Effector memory CD4-positive, alpha-beta T cell (primary cell): ENCODE measurements at regions not wholly inside any gene's neighbourhood (a gene's known extent, or its start where the extent isn't known, plus 50 kb on each side); places are given as distances from the start of the nearest gene placed in this dataset.

ENCODE experiments used
- DNase-seq, 3 donors: peaks; one replicate each; pipeline ENCODE4 v3.0.0-alpha.2; 2020
- H3K27ac ChIP-seq: 2 replicates; pipeline ENCODE4 v1.7.0; 2013; ENCODE audit warnings: mild to moderate bottlenecking, low read length, moderate library complexity; ENCODE audit not compliant: insufficient read depth, poor library complexity, severe bottlenecking
- H3K27me3 ChIP-seq: replicated peaks from 2 replicates; pipeline ENCODE4 v1.7.0; 2013; ENCODE audit warnings: mild to moderate bottlenecking, low read length; ENCODE audit not compliant: insufficient read depth, control insufficient read depth, poor library complexity, severe bottlenecking
- H3K36me3 ChIP-seq: 2 replicates; pipeline ENCODE4 v1.7.0; 2013; ENCODE audit warnings: mild to moderate bottlenecking, low read length, moderate library complexity; ENCODE audit not compliant: control insufficient read depth, insufficient read depth
- H3K4me1 ChIP-seq: 2 replicates; pipeline ENCODE4 v1.7.0; 2013; ENCODE audit warnings: low read length, mild to moderate bottlenecking; ENCODE audit not compliant: control insufficient read depth, insufficient read depth, poor library complexity, severe bottlenecking
- H3K4me3 ChIP-seq: 2 replicates; pipeline ENCODE4 v1.7.0; 2013; ENCODE audit warnings: low read length, low read depth, mild to moderate bottlenecking; ENCODE audit not compliant: insufficient read depth, poor library complexity, severe bottlenecking
- H3K9me3 ChIP-seq: 2 replicates; pipeline ENCODE4 v1.7.0; 2013; ENCODE audit warnings: mild to moderate bottlenecking, low read length, moderate library complexity; ENCODE audit not compliant: control insufficient read depth

DNA sequence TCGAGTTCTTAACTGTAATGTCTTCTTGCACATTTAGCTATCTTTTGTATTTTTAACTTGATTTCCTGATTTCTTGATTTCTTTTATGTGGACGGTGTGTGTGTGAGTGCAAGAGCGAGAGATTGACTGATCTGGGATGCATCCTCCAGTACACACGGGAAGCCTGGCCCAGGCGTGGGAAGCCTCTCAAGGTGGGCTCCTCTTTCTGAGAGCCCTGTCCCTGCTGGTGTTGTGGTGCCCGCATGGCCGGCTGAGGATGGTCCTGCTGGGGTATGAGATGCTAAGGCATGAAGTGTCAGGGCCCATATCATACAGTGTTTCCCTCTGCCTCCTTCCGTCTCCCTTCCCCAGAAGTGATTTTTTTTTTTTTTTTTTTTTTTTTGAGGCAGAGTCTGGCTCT, 130.8 kb upstream of the TCERG1L start:
- no peak overlapping the region for H3K27ac ChIP-seq
- H3K27me3 ChIP-seq, result no peaks in the 10 kb centered on the region
- H3K4me3 ChIP-seq, result no peak overlapping the region
- H3K36me3 ChIP-seq, result no peaks in the 10 kb centered on the region
- DNase-seq, result no peak
- H3K4me1 ChIP-seq, result no peaks in the 10 kb centered on the region
- H3K9me3 ChIP-seq, result no peaks in the 10 kb centered on the region

DNA sequence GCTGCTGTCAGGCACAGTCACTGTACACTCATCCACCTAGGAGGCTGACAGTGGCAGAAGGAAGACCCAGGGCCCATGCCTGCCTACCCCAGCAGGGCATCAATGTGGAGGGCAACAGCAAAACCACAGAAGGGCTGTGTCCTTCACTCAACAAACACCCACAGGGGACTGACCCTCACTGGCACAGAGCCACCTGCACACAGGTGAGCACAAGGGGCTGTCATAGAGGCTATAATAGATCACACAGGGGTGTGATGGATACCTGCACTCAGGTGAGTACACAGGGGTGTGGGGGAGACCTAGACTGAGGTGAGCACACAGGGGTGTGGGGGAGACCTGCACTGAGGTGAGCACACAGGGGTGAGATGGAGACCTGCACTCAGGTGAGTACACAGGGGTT, 132.8 kb upstream of the TCERG1L start:
- Histone ChIP-seq H3K9me3 (no peaks in the 10 kb centered on the region), H3K36me3 (no peaks in the 10 kb centered on the region), H3K4me3 (no peak overlapping the region), H3K4me1 (no peaks in the 10 kb centered on the region), H3K27ac (no peak overlapping the region), H3K27me3 (no peaks in the 10 kb centered on the region)
- DNase-seq, result no peak

DNA sequence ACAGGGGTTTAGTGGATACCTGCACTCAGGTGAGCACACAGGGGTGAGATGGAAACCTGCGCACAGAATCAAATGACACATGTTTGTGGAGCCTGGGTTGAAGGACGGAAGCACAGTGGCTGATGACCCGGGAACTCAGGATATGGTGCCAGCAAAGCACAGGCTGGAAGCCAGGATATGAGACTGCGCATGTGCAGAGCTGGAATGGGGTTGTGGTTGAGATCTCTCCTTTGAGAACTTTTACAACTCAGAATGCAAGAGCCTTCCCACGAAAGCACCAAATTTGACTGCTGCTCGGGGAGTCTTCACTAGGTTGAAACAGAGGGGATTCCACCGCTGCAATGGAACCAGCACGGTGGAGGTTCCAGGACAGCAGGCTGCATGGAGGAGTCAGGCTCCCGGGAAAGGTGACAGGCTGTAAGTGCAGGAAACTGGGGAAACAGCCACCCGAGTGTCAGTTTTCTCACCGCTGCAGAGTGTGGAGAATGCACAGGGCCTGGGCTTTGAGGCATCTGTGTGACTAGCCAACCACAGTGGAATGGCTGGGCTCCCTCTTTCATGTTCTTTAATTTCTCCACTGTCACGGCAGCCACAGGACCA, 133.4 kb upstream of the TCERG1L start:
- no peak overlapping the region for H3K4me3 ChIP-seq
- no peaks in the 10 kb centered on the region for H3K9me3 ChIP-seq
- no peak for DNase-seq
- H3K36me3 ChIP-seq, result no peaks in the 10 kb centered on the region
- H3K4me1 ChIP-seq, result no peaks in the 10 kb centered on the region
- H3K27ac ChIP-seq, result no peak overlapping the region
- no peaks in the 10 kb centered on the region for H3K27me3 ChIP-seq

DNA sequence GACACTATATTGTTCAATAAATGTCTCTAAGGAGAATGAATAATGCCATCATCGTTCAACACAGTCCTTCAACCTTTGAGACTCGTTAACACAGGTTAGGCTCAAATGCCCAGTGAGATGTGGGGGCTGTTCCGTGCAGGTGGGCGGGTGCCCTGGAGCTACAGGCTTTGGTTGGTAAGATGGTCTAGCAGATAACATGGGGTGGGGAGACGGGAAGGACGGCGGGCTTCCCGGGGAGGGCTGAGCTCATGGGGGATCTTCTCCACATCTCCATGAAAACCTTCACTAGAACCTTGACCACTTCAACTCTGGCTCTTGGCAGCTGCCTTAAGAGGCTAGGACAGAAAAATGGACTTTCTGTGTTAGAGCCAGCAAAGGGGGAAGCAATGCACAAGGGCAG, 134.1 kb upstream of the TCERG1L start:
- no peak for DNase-seq
- H3K9me3 ChIP-seq, result no peaks in the 10 kb centered on the region
- no peak overlapping the region for H3K27ac ChIP-seq
- H3K27me3 ChIP-seq, result no peaks in the 10 kb centered on the region
- H3K4me3 ChIP-seq, result no peak overlapping the region
- no peaks in the 10 kb centered on the region for H3K4me1 ChIP-seq
- H3K36me3 ChIP-seq, result no peaks in the 10 kb centered on the region

DNA sequence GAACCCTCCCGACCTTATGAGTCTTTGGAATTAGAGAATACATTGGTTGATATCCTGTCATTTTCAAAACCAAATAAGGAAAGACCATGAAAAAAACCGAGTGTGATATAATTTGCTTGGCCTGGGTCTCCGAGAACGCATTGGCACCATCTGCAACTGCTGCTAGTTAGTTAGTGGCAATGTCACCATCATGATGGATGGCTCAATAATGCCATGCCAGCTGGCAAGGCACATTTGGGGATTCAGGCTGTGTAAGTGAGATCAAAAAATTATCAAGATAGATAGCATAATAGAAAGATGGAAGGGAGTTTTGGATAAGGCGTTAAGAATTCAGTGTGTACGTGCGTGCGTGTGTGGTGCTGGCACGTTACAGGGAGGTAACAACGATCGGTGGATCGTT, 134.7 kb upstream of the TCERG1L start:
- DNase-seq, result no peak
- Histone ChIP-seq H3K27ac (no peak overlapping the region), H3K4me3 (no peak overlapping the region), H3K4me1 (no peaks in the 10 kb centered on the region), H3K27me3 (no peaks in the 10 kb centered on the region), H3K9me3 (no peaks in the 10 kb centered on the region), H3K36me3 (no peaks in the 10 kb centered on the region)

DNA sequence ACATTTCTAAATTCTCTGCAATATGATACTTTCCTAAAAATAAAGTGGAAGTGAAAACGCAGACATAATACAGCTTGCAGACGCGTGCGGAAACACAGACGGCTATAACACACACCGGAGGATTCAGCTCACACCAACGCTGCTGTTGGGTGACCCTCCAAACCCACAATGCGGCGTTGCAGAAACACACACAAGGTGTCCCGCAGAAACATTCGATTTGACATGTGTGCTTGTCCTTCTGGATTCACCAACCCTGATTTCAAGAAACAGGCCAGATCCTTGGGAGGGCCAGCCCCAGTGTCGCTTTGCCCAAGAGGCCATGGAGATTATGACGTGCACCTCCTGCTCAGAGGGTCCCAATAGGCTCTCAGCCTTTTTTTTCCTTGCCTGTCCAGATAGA, 136.7 kb upstream of the TCERG1L start:
- Histone ChIP-seq H3K27ac (no peak overlapping the region), H3K4me3 (no peak overlapping the region), H3K27me3 (no peaks in the 10 kb centered on the region), H3K36me3 (no peaks in the 10 kb centered on the region), H3K9me3 (no peaks in the 10 kb centered on the region), H3K4me1 (no peaks in the 10 kb centered on the region)
- DNase-seq, result no peak

DNA sequence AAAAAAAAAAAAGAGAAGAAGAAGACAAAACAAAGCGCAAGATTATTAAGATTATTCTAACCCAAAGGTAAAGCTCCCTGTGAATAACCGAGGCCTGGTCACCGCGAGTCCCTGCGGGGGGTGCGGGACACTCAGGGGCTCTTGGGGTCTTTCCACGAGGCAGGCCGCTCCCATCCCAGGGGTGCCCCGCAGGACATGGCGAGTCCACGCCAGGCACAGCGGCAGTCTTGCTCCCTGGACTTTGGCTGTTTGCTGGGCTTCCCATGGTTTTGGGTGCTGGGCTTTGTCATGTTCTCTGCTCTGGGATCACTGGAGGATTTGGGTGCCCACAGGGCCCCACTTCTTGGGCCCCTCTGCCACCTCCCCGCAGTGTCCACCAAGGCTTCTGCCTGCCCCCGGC, 137.4 kb upstream of the TCERG1L start:
- Histone ChIP-seq H3K4me3 (no peak overlapping the region), H3K9me3 (no peaks in the 10 kb centered on the region), H3K27me3 (no peaks in the 10 kb centered on the region), H3K27ac (no peak overlapping the region), H3K36me3 (no peaks in the 10 kb centered on the region), H3K4me1 (peaks cover 2% of the 10 kb centered on the region)
- DNase-seq, result no peak

DNA sequence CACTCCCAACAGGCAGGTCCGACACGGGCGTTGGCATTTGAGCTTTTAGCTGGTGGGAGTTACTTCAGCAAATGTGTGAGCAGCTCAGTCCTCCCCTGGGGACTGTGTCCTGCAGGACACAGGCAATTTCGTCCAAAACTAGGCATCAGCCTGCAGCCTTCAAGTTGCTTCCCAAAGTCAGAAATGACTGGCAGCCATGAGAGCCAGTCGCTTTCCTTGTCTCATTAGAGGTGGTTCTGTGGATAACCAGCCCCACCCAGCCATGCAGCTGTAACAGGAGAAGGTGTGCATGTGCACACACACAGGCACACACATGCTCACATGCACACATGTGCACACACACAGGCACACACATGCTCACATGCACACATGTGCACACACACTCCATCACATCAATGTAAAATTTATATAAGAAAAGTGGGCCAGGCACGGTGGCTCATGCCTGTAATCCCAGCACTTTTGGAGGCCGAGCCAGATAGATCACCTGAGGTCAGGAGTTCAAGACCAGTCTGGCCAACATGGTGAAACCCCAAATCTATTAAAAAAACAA, 138.8 kb upstream of the TCERG1L start:
- H3K9me3 ChIP-seq, result no peaks in the 10 kb centered on the region
- H3K36me3 ChIP-seq, result no peaks in the 10 kb centered on the region
- no peaks in the 10 kb centered on the region for H3K27me3 ChIP-seq
- H3K4me3 ChIP-seq, result no peak overlapping the region
- no peak for DNase-seq
- H3K27ac ChIP-seq, result no peak overlapping the region
- H3K4me1 ChIP-seq, result peaks cover 4% of the 10 kb centered on the region

DNA sequence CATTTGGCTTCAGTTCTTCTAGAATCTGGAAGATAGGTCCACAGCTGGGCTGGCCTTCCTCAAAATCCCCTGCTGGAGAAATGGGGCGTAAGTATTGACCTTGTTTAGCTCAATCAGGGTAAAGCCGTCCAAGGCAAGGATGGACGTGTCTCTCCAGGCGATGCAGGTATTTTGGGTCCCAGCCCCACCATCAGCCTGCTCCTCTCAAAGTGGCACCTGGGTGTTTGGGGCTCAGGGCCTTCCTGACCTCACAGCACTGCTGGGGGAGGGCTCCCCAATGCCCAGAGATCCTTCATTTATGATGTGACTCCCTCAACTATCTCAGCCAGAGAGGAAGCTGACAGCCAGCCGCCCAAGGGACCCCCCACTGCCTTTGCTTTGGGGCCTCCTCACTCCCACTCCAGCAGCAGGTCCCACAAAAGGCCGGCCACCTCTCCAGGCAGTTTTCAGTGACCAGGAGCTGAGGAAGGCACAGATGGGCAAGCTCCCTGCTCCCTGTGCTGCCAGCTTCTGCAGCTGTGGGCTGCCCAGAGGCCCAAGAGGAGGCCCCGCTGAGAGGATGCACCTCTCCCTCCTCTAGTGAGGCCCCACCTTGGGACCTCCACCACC, 140.0 kb upstream of the TCERG1L start:
- H3K27me3 ChIP-seq, result no peaks in the 10 kb centered on the region
- DNase-seq, result no peak
- H3K27ac ChIP-seq, result no peak overlapping the region
- no peaks in the 10 kb centered on the region for H3K9me3 ChIP-seq
- H3K36me3 ChIP-seq, result no peaks in the 10 kb centered on the region
- peaks cover 4% of the 10 kb centered on the region for H3K4me1 ChIP-seq
- H3K4me3 ChIP-seq, result no peak overlapping the region

DNA sequence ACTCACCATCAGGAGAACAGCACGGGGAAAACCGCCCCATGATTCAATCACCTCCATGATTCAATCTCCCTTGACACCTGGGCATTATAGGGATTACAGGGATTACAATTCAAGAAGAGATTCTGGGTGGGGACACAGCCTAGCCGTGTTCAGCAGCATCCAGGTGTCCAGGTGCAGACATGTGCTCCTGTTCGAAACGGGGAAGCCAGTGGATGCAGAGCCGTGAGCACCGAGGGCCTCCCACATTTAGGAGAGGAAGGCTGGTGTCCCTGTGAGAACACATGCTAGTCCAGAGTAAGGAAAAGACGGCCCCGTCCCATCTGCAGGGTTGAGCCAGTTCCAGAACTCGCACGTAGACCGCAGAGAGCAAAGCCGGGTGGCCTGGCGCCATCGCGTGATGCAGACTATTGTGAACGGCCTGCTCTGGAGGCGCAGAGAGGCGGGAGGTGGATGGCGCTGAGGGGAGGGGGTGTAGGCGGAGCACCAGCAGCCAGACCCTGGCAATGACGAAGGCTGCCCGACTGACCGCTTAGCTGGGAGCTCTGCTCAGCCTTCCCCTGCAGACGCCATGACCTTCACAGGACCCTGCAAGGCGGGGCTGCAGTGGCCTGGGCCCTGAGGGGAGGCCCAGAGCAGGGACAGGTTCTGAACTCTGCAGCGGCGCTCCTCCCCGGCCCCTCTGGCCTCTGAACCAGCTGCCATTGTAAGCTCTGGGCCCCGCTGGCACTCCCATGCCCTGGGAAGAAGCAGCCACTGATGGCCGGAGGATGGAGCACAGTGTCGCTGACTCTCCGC, 141.6 kb upstream of the TCERG1L start:
- H3K36me3 ChIP-seq, result no peaks in the 10 kb centered on the region

More for the DNA sequence above, 141.6 kb upstream of the TCERG1L start:
- H3K27ac ChIP-seq, result no peak overlapping the region
- H3K4me1 ChIP-seq, result peaks cover 4% of the 10 kb centered on the region
- no peak for DNase-seq
- no peaks in the 10 kb centered on the region for H3K9me3 ChIP-seq
- H3K27me3 ChIP-seq, result no peaks in the 10 kb centered on the region
- no peak overlapping the region for H3K4me3 ChIP-seq
